ENCODE measurements at regions not wholly inside any gene's neighbourhood (a gene's known extent, or its start where the extent isn't known, plus 50 kb on each side); places are given as distances from the start of the nearest gene placed in this dataset.

DNA sequence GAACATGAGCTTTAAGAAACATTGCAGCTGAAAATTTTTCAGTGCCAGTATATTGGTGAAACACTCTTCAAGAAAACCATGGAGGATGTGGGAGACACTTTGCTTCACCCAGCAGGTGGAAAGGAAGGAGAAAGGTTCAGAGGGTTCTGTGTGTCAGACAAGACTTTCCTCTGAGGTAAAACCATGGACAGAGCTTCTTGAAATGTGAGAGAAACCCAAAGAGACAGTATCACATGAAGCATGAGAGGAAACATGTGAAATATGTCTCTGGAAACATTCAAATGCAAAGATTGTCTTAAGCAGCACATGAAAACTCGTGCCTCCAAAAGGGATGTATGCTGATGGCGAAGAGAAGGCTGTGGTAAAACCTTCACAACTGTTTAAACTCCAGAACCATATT is 368.9 kb upstream of the ST8SIA4 start (continued):
- TF ChIP-seq TOE1 (IDR thresholded peaks at IDR 0.05; ENCODE audit: borderline replicate concordance) (no peak), TOE1 (CRISPR knock-in tag; IDR thresholded peaks at IDR 0.05; ENCODE audit: borderline replicate concordance, low read depth) (no peak), KDM1A (IDR thresholded peaks at IDR 0.05) (no peak)

DNA sequence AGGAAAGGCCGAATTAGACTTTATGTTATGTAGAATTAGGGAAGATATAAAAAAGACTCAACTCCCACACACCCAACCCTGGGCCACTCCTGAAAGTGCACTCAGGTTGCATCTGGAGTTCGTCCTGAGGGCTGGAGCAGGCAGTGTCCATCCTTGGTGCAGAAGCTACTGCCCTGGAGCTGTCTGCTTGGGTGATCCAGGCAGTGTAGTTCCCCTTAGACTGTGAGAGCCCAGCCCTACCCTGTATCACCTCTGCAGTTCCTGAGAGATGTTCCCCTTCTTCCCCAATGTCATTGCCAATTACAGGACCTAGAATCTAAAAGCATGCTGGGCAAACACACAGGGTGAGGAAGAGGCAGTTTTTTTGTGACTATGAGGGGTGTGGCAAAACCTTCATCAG is 368.3 kb upstream of the ST8SIA4 start:
- Histone ChIP-seq H4K20me1 (replicated peaks; ENCODE audit: control insufficient read depth, insufficient read depth, low read length) (no peaks in the 10 kb centered on the region), H3K4me3 (no peak overlapping the region), H3K36me3 (ENCODE audit: control insufficient read depth, insufficient read depth, low read length) (no peaks in the 10 kb centered on the region), H3K4me2 (ENCODE audit: insufficient read depth, low read length) (no peak overlapping the region), H3K9me3 (replicated peaks; ENCODE audit: control insufficient read depth, insufficient read depth, low read depth, low read length) (no peaks in the 10 kb centered on the region), H3K27ac (ENCODE audit: extremely low read depth, low read depth, low read length) (no peak overlapping the region), H3K9me1 (ENCODE audit: control insufficient read depth, insufficient read depth, low read length) (no peaks in the 10 kb centered on the region), H2AFZ (ENCODE audit: low read depth, low read length) (no peak overlapping the region), H3K9ac (ENCODE audit: insufficient read depth in 1 of 2, low read depth in 2 of 2, low read length in 2 of 2) (no peak overlapping the region), H3K4me1 (replicated peaks in 1 of 2; ENCODE audit: control insufficient read depth in 2 of 2, insufficient read depth in 2 of 2, low read length in 2 of 2) (no peaks in the 10 kb centered on the region), H3K27me3 (ENCODE audit: control insufficient read depth in 2 of 2, insufficient read depth in 2 of 2, low read length in 2 of 2) (no peaks in the 10 kb centered on the region), H3K79me2 (ENCODE audit: control insufficient read depth, insufficient read depth, low read length) (no peaks in the 10 kb centered on the region)
- BruUV-seq (replicated peaks), result no TSS peak
- FAIRE-seq (no peak), ATAC-seq (no peak), DNase-seq (ENCODE audit: extremely low read depth in 1 of 4, low spot score in 3 of 4) (no peak)
- intact Hi-C loops (cut with micrococcal nuclease) (no loop called here), in situ Hi-C loops (cut with MboI) (no loop called here)
- TF ChIP-seq ASH1L (IDR thresholded peaks at IDR 0.05; ENCODE audit: borderline replicate concordance, low read depth, partially characterized antibody), result no peak
- TF ChIP-seq HDGF (IDR thresholded peaks at IDR 0.05), result no peak
- TF ChIP-seq CTBP1 (IDR thresholded peaks at IDR 0.05; ENCODE audit: borderline replicate concordance), result no peak
- no peak for TF ChIP-seq CBX5 (IDR thresholded peaks at IDR 0.05; ENCODE audit: borderline replicate concordance, low read depth)
- TF ChIP-seq, protein P1, sequence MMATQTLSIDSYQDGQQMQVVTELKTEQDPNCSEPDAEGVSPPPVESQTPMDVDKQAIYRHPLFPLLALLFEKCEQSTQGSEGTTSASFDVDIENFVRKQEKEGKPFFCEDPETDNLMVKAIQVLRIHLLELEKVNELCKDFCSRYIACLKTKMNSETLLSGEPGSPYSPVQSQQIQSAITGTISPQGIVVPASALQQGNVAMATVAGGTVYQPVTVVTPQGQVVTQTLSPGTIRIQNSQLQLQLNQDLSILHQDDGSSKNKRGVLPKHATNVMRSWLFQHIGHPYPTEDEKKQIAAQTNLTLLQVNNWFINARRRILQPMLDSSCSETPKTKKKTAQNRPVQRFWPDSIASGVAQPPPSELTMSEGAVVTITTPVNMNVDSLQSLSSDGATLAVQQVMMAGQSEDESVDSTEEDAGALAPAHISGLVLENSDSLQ (IDR thresholded peaks at IDR 0.05), result no peak
- no peak for TF ChIP-seq NCOR1 (IDR thresholded peaks at IDR 0.05)
- no peak for TF ChIP-seq ZKSCAN8 (CRISPR knock-in tag; IDR thresholded peaks at IDR 0.05)
- no peak for TF ChIP-seq CXXC5 (CRISPR knock-in tag; IDR thresholded peaks at IDR 0.05)
- TF ChIP-seq BHLHE40 (IDR thresholded peaks at IDR 0.05; ENCODE audit: low read length), result no peak
- TF ChIP-seq DIDO1 (tag; IDR thresholded peaks at IDR 0.05; ENCODE audit: low read depth), result no peak
- TF ChIP-seq, protein P2, sequence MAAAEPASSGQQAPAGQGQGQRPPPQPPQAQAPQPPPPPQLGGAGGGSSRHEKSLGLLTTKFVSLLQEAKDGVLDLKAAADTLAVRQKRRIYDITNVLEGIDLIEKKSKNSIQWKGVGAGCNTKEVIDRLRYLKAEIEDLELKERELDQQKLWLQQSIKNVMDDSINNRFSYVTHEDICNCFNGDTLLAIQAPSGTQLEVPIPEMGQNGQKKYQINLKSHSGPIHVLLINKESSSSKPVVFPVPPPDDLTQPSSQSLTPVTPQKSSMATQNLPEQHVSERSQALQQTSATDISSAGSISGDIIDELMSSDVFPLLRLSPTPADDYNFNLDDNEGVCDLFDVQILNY (CRISPR knock-in tag; IDR thresholded peaks at IDR 0.05), result no peak
- TF ChIP-seq ZC3H11A (IDR thresholded peaks at IDR 0.05; ENCODE audit: low read depth, low read length), result no peak
- POLR2A ChIA-PET, result no interaction called here
- WGBS (ENCODE audit: insufficient coverage, low coverage, missing lambda C conversion rate), result 0% methylated on average over 2 of the region's 2 CpGs
- CTCF ChIA-PET (ENCODE audit: low intra/inter-chr PET ratio), result no interaction called here

Measured in K562 (cell line).